ENCODE measurements at regions not wholly inside any gene's neighbourhood (a gene's known extent, or its start where the extent isn't known, plus 50 kb on each side); places are given as distances from the start of the nearest gene placed in this dataset.

DNA sequence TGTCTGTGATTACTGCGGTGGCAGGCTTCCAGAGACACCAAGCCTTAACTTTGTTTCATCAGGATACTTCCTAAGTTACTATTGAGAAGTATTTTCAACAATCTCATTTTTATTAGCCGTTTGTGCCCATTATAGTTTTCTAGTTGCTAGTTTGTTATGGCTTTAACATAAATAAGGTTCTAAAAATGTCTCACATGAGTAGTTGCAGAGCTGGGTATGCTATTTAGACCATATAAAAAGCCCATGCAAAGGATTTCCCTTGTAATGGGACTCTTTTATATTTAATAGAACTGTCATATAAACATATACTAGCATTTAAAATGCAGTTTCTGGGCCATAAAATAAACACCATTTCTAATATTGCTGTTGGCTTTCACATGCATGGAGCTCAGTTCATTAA is 205.3 kb upstream of the TCF21 start (continued):
- TF ChIP-seq ZNF317 (CRISPR knock-in tag; IDR thresholded peaks at IDR 0.05; ENCODE audit: borderline replicate concordance, low read depth) (no peak), PRRX2 (CRISPR knock-in tag; IDR thresholded peaks at IDR 0.05) (no peak)

DNA sequence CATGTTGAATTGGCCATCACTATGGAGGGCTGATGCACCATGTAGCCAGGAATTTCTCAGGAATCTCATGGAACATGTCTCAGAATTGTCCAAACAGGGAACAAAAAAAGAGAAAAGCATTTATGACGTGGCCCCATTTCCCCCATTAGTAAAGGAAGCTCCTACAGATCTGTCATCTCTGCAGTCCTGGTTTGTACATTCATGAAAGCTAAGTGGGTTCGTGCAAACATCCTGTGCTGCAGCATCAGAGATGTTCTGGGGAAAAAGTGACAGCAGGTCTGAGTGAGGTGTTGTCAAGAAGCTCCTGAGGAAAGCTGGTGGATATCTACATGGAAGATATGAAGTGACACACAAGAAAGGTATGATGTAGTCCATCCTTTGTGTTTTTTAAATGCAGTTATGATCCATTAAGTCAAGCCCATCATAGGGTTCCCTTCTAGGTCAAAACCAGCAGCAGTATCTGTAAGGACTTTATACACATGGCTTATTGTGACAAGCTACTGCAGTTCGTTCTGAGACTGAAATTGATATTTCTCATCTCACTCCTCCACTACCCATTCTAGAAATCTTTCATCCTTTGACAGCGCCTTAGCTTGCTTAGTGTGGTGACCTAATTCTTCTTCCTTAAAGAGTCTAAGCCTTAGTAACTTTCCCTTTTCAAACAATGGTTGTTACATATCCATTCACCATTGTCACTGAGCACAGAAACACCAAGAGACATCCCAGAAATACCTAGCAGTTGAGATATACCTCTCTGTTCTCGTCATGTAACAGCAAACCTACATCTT is 200.0 kb upstream of the TCF21 start:
- Mint-ChIP-seq H3K27me3 (ENCODE audit: low read depth) (peaks cover 2% of the 10 kb centered on the region; the same call in 1 of the 2 replicates), H3K9me3 (peaks cover 24% of the 10 kb centered on the region), H3K36me3 (peaks cover 11% of the 10 kb centered on the region), H3K4me3 (no peak overlapping the region), H3K4me1 (peaks cover under 1% of the 10 kb centered on the region; the same call in 1 of the 2 replicates), H3K27ac (no peak overlapping the region)
- CTCF ChIA-PET, result no interaction called here
- no peak for TF ChIP-seq NFE2L1 (CRISPR knock-in tag; IDR thresholded peaks at IDR 0.05)
- no peak for TF ChIP-seq MXD4 (CRISPR knock-in tag; IDR thresholded peaks at IDR 0.05; ENCODE audit: borderline replicate concordance)
- no peak for TF ChIP-seq HMGA2 (CRISPR knock-in tag; IDR thresholded peaks at IDR 0.05)
- TF ChIP-seq, protein P1, sequence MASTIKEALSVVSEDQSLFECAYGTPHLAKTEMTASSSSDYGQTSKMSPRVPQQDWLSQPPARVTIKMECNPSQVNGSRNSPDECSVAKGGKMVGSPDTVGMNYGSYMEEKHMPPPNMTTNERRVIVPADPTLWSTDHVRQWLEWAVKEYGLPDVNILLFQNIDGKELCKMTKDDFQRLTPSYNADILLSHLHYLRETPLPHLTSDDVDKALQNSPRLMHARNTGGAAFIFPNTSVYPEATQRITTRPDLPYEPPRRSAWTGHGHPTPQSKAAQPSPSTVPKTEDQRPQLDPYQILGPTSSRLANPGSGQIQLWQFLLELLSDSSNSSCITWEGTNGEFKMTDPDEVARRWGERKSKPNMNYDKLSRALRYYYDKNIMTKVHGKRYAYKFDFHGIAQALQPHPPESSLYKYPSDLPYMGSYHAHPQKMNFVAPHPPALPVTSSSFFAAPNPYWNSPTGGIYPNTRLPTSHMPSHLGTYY (CRISPR knock-in tag; IDR thresholded peaks at IDR 0.05), result no peak
- no peak for DNase-seq (ENCODE audit: low spot score)
- POLR2A ChIA-PET, result interaction anchor here (0.5 kb wide), 1 partner anchor 421 kb away, joined by 10 read pairs; no protein-coding TSS in a partner anchor
- ATAC-seq, result no peak

DNA sequence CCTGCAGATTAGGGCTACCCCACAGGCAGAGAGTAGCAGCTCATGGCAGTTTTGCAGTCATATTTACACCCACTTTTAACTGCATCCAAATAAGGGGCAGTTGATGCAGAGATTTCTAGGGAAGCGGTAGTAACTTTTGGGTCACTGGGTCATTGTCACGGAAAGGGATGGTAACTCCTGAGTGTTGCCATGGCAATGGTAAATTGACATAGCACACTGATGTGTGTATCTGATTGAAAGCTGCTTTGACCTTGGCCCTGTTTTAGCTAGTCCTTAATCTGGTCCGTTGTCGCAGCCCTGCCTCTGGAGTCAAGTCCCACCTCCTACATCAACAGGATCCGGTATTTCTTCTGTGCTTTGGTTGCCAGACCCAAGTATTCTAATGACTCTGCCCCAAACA is 199.1 kb upstream of the TCF21 start:
- no peak for ATAC-seq
- DNase-seq (ENCODE audit: low spot score), result no peak
- peaks cover 28% of the 10 kb centered on the region for H3K9me3 Mint-ChIP-seq
- peaks cover 13% of the 10 kb centered on the region for H3K36me3 Mint-ChIP-seq
- TF ChIP-seq ZNF423 (CRISPR knock-in tag; IDR thresholded peaks at IDR 0.05) (no peak), RORB (CRISPR knock-in tag; IDR thresholded peaks at IDR 0.05) (no peak), NFE2L1 (CRISPR knock-in tag; IDR thresholded peaks at IDR 0.05) (no peak), ZBTB21 (CRISPR knock-in tag; IDR thresholded peaks at IDR 0.05; ENCODE audit: borderline replicate concordance) (no peak), FOXJ3 (CRISPR knock-in tag; IDR thresholded peaks at IDR 0.05; ENCODE audit: borderline replicate concordance) (no peak), ZNF317 (CRISPR knock-in tag; IDR thresholded peaks at IDR 0.05; ENCODE audit: borderline replicate concordance, low read depth) (no peak), CREB1 (CRISPR knock-in tag; IDR thresholded peaks at IDR 0.05) (no peak), ETV6 (CRISPR knock-in tag; IDR thresholded peaks at IDR 0.05) (no peak), ZNF121 (CRISPR knock-in tag; IDR thresholded peaks at IDR 0.05) (no peak)
- TF ChIP-seq, protein P2, sequence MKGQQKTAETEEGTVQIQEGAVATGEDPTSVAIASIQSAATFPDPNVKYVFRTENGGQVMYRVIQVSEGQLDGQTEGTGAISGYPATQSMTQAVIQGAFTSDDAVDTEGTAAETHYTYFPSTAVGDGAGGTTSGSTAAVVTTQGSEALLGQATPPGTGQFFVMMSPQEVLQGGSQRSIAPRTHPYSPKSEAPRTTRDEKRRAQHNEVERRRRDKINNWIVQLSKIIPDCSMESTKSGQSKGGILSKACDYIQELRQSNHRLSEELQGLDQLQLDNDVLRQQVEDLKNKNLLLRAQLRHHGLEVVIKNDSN (CRISPR knock-in tag; IDR thresholded peaks at IDR 0.05), result no peak
- TF ChIP-seq, protein P3, sequence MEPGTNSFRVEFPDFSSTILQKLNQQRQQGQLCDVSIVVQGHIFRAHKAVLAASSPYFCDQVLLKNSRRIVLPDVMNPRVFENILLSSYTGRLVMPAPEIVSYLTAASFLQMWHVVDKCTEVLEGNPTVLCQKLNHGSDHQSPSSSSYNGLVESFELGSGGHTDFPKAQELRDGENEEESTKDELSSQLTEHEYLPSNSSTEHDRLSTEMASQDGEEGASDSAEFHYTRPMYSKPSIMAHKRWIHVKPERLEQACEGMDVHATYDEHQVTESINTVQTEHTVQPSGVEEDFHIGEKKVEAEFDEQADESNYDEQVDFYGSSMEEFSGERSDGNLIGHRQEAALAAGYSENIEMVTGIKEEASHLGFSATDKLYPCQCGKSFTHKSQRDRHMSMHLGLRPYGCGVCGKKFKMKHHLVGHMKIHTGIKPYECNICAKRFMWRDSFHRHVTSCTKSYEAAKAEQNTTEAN (CRISPR knock-in tag; IDR thresholded peaks at IDR 0.05), result no peak
- TF ChIP-seq, protein P4, sequence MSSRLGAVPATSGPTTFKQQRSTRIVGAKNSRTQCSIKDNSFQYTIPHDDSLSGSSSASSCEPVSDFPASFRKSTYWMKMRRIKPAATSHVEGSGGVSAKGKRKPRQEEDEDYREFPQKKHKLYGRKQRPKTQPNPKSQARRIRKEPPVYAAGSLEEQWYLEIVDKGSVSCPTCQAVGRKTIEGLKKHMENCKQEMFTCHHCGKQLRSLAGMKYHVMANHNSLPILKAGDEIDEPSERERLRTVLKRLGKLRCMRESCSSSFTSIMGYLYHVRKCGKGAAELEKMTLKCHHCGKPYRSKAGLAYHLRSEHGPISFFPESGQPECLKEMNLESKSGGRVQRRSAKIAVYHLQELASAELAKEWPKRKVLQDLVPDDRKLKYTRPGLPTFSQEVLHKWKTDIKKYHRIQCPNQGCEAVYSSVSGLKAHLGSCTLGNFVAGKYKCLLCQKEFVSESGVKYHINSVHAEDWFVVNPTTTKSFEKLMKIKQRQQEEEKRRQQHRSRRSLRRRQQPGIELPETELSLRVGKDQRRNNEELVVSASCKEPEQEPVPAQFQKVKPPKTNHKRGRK (CRISPR knock-in tag; IDR thresholded peaks at IDR 0.05; ENCODE audit: borderline replicate concordance), result no peak
- TF ChIP-seq, protein P5, sequence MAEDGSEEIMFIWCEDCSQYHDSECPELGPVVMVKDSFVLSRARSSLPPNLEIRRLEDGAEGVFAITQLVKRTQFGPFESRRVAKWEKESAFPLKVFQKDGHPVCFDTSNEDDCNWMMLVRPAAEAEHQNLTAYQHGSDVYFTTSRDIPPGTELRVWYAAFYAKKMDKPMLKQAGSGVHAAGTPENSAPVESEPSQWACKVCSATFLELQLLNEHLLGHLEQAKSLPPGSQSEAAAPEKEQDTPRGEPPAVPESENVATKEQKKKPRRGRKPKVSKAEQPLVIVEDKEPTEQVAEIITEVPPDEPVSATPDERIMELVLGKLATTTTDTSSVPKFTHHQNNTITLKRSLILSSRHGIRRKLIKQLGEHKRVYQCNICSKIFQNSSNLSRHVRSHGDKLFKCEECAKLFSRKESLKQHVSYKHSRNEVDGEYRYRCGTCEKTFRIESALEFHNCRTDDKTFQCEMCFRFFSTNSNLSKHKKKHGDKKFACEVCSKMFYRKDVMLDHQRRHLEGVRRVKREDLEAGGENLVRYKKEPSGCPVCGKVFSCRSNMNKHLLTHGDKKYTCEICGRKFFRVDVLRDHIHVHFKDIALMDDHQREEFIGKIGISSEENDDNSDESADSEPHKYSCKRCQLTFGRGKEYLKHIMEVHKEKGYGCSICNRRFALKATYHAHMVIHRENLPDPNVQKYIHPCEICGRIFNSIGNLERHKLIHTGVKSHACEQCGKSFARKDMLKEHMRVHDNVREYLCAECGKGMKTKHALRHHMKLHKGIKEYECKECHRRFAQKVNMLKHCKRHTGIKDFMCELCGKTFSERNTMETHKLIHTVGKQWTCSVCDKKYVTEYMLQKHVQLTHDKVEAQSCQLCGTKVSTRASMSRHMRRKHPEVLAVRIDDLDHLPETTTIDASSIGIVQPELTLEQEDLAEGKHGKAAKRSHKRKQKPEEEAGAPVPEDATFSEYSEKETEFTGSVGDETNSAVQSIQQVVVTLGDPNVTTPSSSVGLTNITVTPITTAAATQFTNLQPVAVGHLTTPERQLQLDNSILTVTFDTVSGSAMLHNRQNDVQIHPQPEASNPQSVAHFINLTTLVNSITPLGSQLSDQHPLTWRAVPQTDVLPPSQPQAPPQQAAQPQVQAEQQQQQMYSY (CRISPR knock-in tag; IDR thresholded peaks at IDR 0.05), result no peak
- H3K4me3 Mint-ChIP-seq, result no peak overlapping the region
- H3K4me1 Mint-ChIP-seq, result no peaks in the 10 kb centered on the region
- H3K27ac Mint-ChIP-seq, result no peak overlapping the region
- POLR2A ChIA-PET, result no interaction called here
- peaks cover 2% of the 10 kb centered on the region; the same call in 1 of the 2 replicates for H3K27me3 Mint-ChIP-seq (ENCODE audit: low read depth)
- CTCF ChIA-PET, result no interaction called here
